OCI-LY7 (cell line): ENCODE measurements at regions not wholly inside any gene's neighbourhood (a gene's known extent, or its start where the extent isn't known, plus 50 kb on each side); places are given as distances from the start of the nearest gene placed in this dataset.

Experiments
- BruUV-seq: library from RNA; stranded (reverse); fragments of 400-500 nt; replicated peaks from 2 replicates; lab custom pipeline; 2021; lab: Mats Ljungman, UMichigan
- CTCF ChIA-PET: fragments of 300-600 bp; sonication (Branson Sonifier 250); formaldehyde crosslinking; loops from one replicate; lab custom pipeline; 2022; ENCODE audit warnings: antibody characterized with exemption; ENCODE audit not compliant: unreplicated experiment; lab: Charles Lee
- POLR2A ChIA-PET: fragments of 300-600 bp; sonication (Branson Sonifier 250); formaldehyde crosslinking; loops from one replicate; lab custom pipeline; 2022; ENCODE audit warnings: antibody characterized with exemption; lab: Charles Lee
- DNase-seq: peaks from one replicate; pipeline ENCODE4 v3.0.0-alpha.2; 2015; ENCODE audit warnings: low spot score
- H2AFZ ChIP-seq: fragments of 200-600 bp; sonication (generic), shearing (Covaris generic); 2 replicates; pipeline ENCODE4 v1.6.1; 2014; ENCODE audit warnings: mild to moderate bottlenecking, antibody characterized with exemption, low read length, moderate library complexity
- H3K27ac ChIP-seq: fragments of 200-600 bp; sonication (generic); 2 replicates; pipeline ENCODE4 v1.5.1; 2014; ENCODE audit warnings: mixed run types, low read depth, mild to moderate bottlenecking, moderate library complexity, low read length, inconsistent platforms; ENCODE audit not compliant: poor library complexity, severe bottlenecking
- H3K36me3 ChIP-seq: fragments of 200-600 bp; sonication (generic); 2 replicates; pipeline ENCODE4 v1.6.1; 2014; ENCODE audit warnings: mild to moderate bottlenecking, antibody characterized with exemption, low read length, moderate library complexity, mixed read lengths; ENCODE audit not compliant: insufficient read depth
- H3K4me1 ChIP-seq: fragments of 200-600 bp; sonication (generic); 2 replicates; pipeline ENCODE4 v1.5.1; 2014; ENCODE audit warnings: mild to moderate bottlenecking, low read length; ENCODE audit not compliant: insufficient read depth, poor library complexity, severe bottlenecking
- H3K4me2 ChIP-seq: fragments of 200-600 bp; sonication (generic); 2 replicates; pipeline ENCODE4 v1.6.1; 2014; ENCODE audit warnings: mild to moderate bottlenecking, low read length
- H3K4me3 ChIP-seq: fragments of 200-600 bp; sonication (generic); 2 replicates; pipeline ENCODE4 v1.5.1; 2014; ENCODE audit warnings: mild to moderate bottlenecking, low read depth, low read length; ENCODE audit not compliant: poor library complexity, severe bottlenecking
- H3K79me2 ChIP-seq: fragments of 200-600 bp; sonication (generic); 2 replicates; pipeline ENCODE4 v1.6.1; 2016; ENCODE audit warnings: low read depth, mild to moderate bottlenecking, low read length, moderate library complexity, mixed read lengths; ENCODE audit not compliant: insufficient read depth
- H3K9me2 ChIP-seq: fragments of 200-600 bp; sonication (generic); 2 replicates; pipeline ENCODE4 v1.6.1; 2016; ENCODE audit warnings: mild to moderate bottlenecking, low read length, mixed read lengths; ENCODE audit not compliant: insufficient read depth
- H3K9me3 ChIP-seq: fragments of 200-600 bp; sonication (generic); 2 replicates; pipeline ENCODE4 v1.6.1; 2014; ENCODE audit warnings: mild to moderate bottlenecking, mixed run types, low read length, mixed read lengths
- H4K20me1 ChIP-seq: fragments of 200-600 bp; sonication (generic); 2 replicates; pipeline ENCODE4 v1.6.1; 2014; ENCODE audit warnings: mild to moderate bottlenecking, antibody characterized with exemption, low read length, moderate library complexity, mixed read lengths; ENCODE audit not compliant: insufficient read depth
- EZH2phosphoT487 ChIP-seq: fragments of 200-600 bp; sonication (generic); IDR thresholded peaks from 2 replicates; pipeline ENCODE4 v1.6.1; 2018; ENCODE audit warnings: low read depth, borderline replicate concordance, mild to moderate bottlenecking, mixed run types, antibody characterized with exemption, low read length, moderate library complexity, mixed read lengths
- intact Hi-C: fragments of 100-400 bp; cut with micrococcal nuclease; formaldehyde crosslinking; loops from one replicate; pipeline ENCODE4 v1.10.0; 2022; ENCODE audit not compliant: unreplicated experiment
- TF ChIP-seq, protein P1 (sequence below): fragments of 200-600 bp; sonication (generic); conservative IDR thresholded peaks from 2 replicates; pipeline ENCODE4 v1.5.1; 2014; ENCODE audit warnings: mild to moderate bottlenecking, antibody characterized with exemption, low read length, moderate library complexity, mixed read lengths

DNA sequence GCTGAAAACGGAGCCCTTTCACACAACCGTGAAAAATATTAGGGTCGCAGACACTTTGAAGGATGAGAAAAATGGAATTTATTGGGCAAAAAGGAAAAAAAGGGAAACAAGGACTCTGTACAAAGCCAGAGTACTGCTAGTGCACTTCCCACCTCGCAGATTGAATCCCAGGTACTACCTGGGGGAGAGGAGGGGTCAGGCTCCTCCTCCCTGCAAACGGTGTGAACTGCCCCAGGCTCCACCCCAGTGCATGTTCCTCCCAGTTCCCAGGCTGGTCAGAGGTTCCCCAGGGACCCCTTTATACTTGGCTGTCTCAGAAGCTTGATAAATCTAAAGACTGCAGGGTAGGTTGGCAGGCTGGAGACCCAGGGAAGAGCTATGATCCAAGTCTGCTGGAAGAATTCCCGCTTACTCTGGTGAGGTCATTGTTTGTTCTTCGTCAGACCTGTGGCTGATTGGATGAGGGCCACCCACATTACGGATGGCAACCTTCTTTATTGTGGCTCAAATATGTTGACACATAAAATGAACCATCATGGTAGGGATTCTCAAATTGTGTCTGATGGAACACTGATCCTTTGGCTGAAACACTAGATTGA lies 290.4 kb upstream of the POU3F3 start:
- Histone ChIP-seq H3K79me2 (no peaks in the 10 kb centered on the region), H4K20me1 (no peaks in the 10 kb centered on the region), H2AFZ (no peak overlapping the region), H3K4me3 (no peak overlapping the region), H3K4me2 (no peak overlapping the region), H3K27ac (no peak overlapping the region), H3K36me3 (no peaks in the 10 kb centered on the region), H3K4me1 (no peaks in the 10 kb centered on the region), H3K9me2 (no peaks in the 10 kb centered on the region), H3K9me3 (no peaks in the 10 kb centered on the region)
- TF ChIP-seq, protein P1, sequence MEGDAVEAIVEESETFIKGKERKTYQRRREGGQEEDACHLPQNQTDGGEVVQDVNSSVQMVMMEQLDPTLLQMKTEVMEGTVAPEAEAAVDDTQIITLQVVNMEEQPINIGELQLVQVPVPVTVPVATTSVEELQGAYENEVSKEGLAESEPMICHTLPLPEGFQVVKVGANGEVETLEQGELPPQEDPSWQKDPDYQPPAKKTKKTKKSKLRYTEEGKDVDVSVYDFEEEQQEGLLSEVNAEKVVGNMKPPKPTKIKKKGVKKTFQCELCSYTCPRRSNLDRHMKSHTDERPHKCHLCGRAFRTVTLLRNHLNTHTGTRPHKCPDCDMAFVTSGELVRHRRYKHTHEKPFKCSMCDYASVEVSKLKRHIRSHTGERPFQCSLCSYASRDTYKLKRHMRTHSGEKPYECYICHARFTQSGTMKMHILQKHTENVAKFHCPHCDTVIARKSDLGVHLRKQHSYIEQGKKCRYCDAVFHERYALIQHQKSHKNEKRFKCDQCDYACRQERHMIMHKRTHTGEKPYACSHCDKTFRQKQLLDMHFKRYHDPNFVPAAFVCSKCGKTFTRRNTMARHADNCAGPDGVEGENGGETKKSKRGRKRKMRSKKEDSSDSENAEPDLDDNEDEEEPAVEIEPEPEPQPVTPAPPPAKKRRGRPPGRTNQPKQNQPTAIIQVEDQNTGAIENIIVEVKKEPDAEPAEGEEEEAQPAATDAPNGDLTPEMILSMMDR: no peak
- no peak for TF ChIP-seq EZH2phosphoT487
- intact Hi-C loops: no loop called here
- ChIA-PET POLR2A (interaction anchor here (0.6 kb wide), 1 partner anchor 642 kb away, joined by 3 read pairs; no protein-coding TSS in a partner anchor), CTCF (no interaction called here)
- no peak for DNase-seq
- BruUV-seq: no TSS peak

DNA sequence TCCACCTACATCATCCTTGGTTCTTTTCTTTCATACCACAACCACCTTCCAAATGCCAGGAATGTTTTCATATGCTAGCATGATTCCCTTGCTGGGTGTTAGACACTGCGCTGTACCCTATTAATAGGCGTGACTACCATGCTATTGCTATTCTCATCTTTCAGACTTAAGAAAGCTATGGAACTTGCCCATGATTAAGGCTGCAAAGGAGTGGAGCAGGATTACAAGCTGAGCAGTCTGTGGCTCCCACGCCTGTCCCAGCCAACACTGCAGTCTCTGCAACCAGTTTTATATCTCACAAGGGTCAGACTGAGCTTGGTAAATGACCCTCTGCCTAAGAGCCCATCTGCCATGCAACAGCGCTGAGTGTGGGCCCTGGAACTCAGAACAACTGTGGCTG lies 285.7 kb upstream of the POU3F3 start:
- no peak for DNase-seq
- TF ChIP-seq EZH2phosphoT487: no peak
- TF ChIP-seq, protein P1: no peak
- Histone ChIP-seq H3K36me3 (no peaks in the 10 kb centered on the region), H2AFZ (no peak overlapping the region), H3K4me2 (no peak overlapping the region), H3K9me2 (no peaks in the 10 kb centered on the region), H3K79me2 (no peaks in the 10 kb centered on the region), H4K20me1 (no peaks in the 10 kb centered on the region), H3K4me3 (no peak overlapping the region), H3K9me3 (no peaks in the 10 kb centered on the region), H3K27ac (no peak overlapping the region), H3K4me1 (no peaks in the 10 kb centered on the region)
- BruUV-seq: no TSS peak
- ChIA-PET CTCF (no interaction called here), POLR2A (no interaction called here)
- intact Hi-C loops: no loop called here

DNA sequence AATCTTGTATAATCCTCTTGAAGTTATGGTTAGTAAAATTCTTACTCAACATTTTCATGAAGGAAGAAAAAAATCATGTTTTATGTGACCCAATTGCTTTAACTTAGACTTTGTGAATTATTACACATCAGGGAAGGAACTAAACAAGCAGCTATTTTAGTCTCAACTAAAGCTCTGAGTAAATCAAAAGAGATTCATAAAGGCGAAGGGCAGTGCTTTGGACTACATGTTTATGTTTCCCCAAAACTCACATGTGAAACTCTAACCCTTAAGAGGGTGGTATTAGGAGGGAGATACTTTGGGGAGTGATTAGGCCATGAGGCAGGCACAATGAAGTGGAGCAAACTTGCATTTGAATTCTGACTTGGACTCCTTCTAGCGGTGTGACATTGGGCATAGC lies 283.7 kb upstream of the POU3F3 start:
- POLR2A ChIA-PET: no interaction called here
- CTCF ChIA-PET: no interaction called here
- Histone ChIP-seq H3K27ac (no peak overlapping the region), H3K36me3 (no peaks in the 10 kb centered on the region), H3K4me3 (no peak overlapping the region), H4K20me1 (no peaks in the 10 kb centered on the region), H3K9me3 (no peaks in the 10 kb centered on the region), H3K79me2 (no peaks in the 10 kb centered on the region), H3K4me1 (no peaks in the 10 kb centered on the region), H2AFZ (no peak overlapping the region), H3K9me2 (no peaks in the 10 kb centered on the region), H3K4me2 (no peak overlapping the region)
- BruUV-seq: no TSS peak
- TF ChIP-seq, protein P1: no peak
- no peak for TF ChIP-seq EZH2phosphoT487
- intact Hi-C loops: no loop called here
- no peak for DNase-seq
